ENCODE measurements at regions not wholly inside any gene's neighbourhood (a gene's known extent, or its start where the extent isn't known, plus 50 kb on each side); places are given as distances from the start of the nearest gene placed in this dataset.
"Not testable (repeated sequence)": the region's sequence is repeated elsewhere in the genome, so short reads cannot be mapped to it uniquely, and the experiment has no call there.

GRCh38 chr10:52368725-52369124 is 54.6 kb downstream of the DKK1 start:
- DNase-seq (ENCODE audit: low read depth in 1 of 2, low spot score in 1 of 2), result peak in 1 of 2 experiments; percentile 18
- no peak for TF ChIP-seq JUND (IDR thresholded peaks at IDR 0.05; ENCODE audit: low read depth)
- in situ Hi-C loops (cut with HindIII; ENCODE audit: low pct_unique_long_range_greater_than_20kb, low sequenced_read_pairs), result no loop called here

- in situ Hi-C loops (cut with HindIII; ENCODE audit: low pct_unique_long_range_greater_than_20kb, low sequenced_read_pairs), result not testable (repeated sequence)
These were observed 60.1 kb downstream of the DKK1 start for GRCh38 chr10:52374207-52374606.

GRCh38 chr10:52376694-52377354 is 62.7 kb downstream of the DKK1 start:
- no peak for DNase-seq (ENCODE audit: low read depth in 1 of 2, low spot score in 1 of 2)
- no peak for TF ChIP-seq JUND (IDR thresholded peaks at IDR 0.05; ENCODE audit: low read depth)
- in situ Hi-C loops (cut with HindIII; ENCODE audit: low pct_unique_long_range_greater_than_20kb, low sequenced_read_pairs), result no loop called here

More at GRCh38 chr10:52374207-52374606, 60.1 kb downstream of the DKK1 start:
- DNase-seq (ENCODE audit: low read depth in 1 of 2, low spot score in 1 of 2), result not testable (repeated sequence)

GRCh38 chr10:52378124-52378523 is 64.0 kb downstream of the DKK1 start:
- in situ Hi-C loops (cut with HindIII; ENCODE audit: low pct_unique_long_range_greater_than_20kb, low sequenced_read_pairs), result no loop called here
- no peak for TF ChIP-seq JUND (IDR thresholded peaks at IDR 0.05; ENCODE audit: low read depth)
- DNase-seq (ENCODE audit: low read depth in 1 of 2, low spot score in 1 of 2), result no peak

GRCh38 chr10:52379287-52379686 is 65.2 kb downstream of the DKK1 start:
- TF ChIP-seq JUND (IDR thresholded peaks at IDR 0.05; ENCODE audit: low read depth), result no peak
- no peak for DNase-seq (ENCODE audit: low read depth in 1 of 2, low spot score in 1 of 2)
- in situ Hi-C loops (cut with HindIII; ENCODE audit: low pct_unique_long_range_greater_than_20kb, low sequenced_read_pairs), result no loop called here

GRCh38 chr10:52383088-52383487 is 69.0 kb downstream of the DKK1 start:
- DNase-seq (ENCODE audit: low read depth in 1 of 2, low spot score in 1 of 2), result no peak
- in situ Hi-C loops (cut with HindIII; ENCODE audit: low pct_unique_long_range_greater_than_20kb, low sequenced_read_pairs), result no loop called here
- TF ChIP-seq JUND (IDR thresholded peaks at IDR 0.05; ENCODE audit: low read depth), result no peak

GRCh38 chr10:52387744-52388143 is 73.7 kb downstream of the DKK1 start:
- no peak for DNase-seq (ENCODE audit: low read depth in 1 of 2, low spot score in 1 of 2)
- in situ Hi-C loops (cut with HindIII; ENCODE audit: low pct_unique_long_range_greater_than_20kb, low sequenced_read_pairs), result no loop called here
- no peak for TF ChIP-seq JUND (IDR thresholded peaks at IDR 0.05; ENCODE audit: low read depth)

GRCh38 chr10:52390388-52390787 is 76.3 kb downstream of the DKK1 start:
- DNase-seq (ENCODE audit: low read depth in 1 of 2, low spot score in 1 of 2), result peak in 1 of 2 experiments; percentile 28
- TF ChIP-seq JUND (IDR thresholded peaks at IDR 0.05; ENCODE audit: low read depth), result no peak
- in situ Hi-C loops (cut with HindIII; ENCODE audit: low pct_unique_long_range_greater_than_20kb, low sequenced_read_pairs), result no loop called here

- DNase-seq (ENCODE audit: low read depth in 1 of 2, low spot score in 1 of 2), result no peak
- TF ChIP-seq JUND (IDR thresholded peaks at IDR 0.05; ENCODE audit: low read depth), result no peak
- in situ Hi-C loops (cut with HindIII; ENCODE audit: low pct_unique_long_range_greater_than_20kb, low sequenced_read_pairs), result no loop called here
These were observed 78.0 kb downstream of the DKK1 start for GRCh38 chr10:52391927-52392602.

GRCh38 chr10:52394246-52394645 is 80.2 kb downstream of the DKK1 start:
- DNase-seq (ENCODE audit: low read depth in 1 of 2, low spot score in 1 of 2), result no peak
- in situ Hi-C loops (cut with HindIII; ENCODE audit: low pct_unique_long_range_greater_than_20kb, low sequenced_read_pairs), result no loop called here
- no peak for TF ChIP-seq JUND (IDR thresholded peaks at IDR 0.05; ENCODE audit: low read depth)

GRCh38 chr10:52400562-52400961 is 86.5 kb downstream of the DKK1 start:
- TF ChIP-seq JUND (IDR thresholded peaks at IDR 0.05; ENCODE audit: low read depth), result no peak
- DNase-seq (ENCODE audit: low read depth in 1 of 2, low spot score in 1 of 2), result no peak
- in situ Hi-C loops (cut with HindIII; ENCODE audit: low pct_unique_long_range_greater_than_20kb, low sequenced_read_pairs), result no loop called here

- DNase-seq (ENCODE audit: low read depth in 1 of 2, low spot score in 1 of 2); in situ Hi-C loops (cut with HindIII; ENCODE audit: low pct_unique_long_range_greater_than_20kb, low sequenced_read_pairs): not testable (repeated sequence)
These were observed 89.7 kb downstream of the DKK1 start for GRCh38 chr10:52403801-52404200.

- in situ Hi-C loops (cut with HindIII; ENCODE audit: low pct_unique_long_range_greater_than_20kb, low sequenced_read_pairs), result no loop called here
- peak; percentile 66 to 74 for DNase-seq (ENCODE audit: low read depth in 1 of 2, low spot score in 1 of 2)
- TF ChIP-seq JUND (IDR thresholded peaks at IDR 0.05; ENCODE audit: low read depth), result peak; percentile 74
These were observed 95.1 kb downstream of the DKK1 start for GRCh38 chr10:52409195-52409594.

- no peak for TF ChIP-seq JUND (IDR thresholded peaks at IDR 0.05; ENCODE audit: low read depth)
- in situ Hi-C loops (cut with HindIII; ENCODE audit: low pct_unique_long_range_greater_than_20kb, low sequenced_read_pairs), result no loop called here
- DNase-seq (ENCODE audit: low read depth in 1 of 2, low spot score in 1 of 2), result no peak
These were observed 95.8 kb downstream of the DKK1 start for GRCh38 chr10:52409928-52410327.

Measured in T47D (cell line).